ENCODE measurements at regions not wholly inside any gene's neighbourhood (a gene's known extent, or its start where the extent isn't known, plus 50 kb on each side); places are given as distances from the start of the nearest gene placed in this dataset.

DNA sequence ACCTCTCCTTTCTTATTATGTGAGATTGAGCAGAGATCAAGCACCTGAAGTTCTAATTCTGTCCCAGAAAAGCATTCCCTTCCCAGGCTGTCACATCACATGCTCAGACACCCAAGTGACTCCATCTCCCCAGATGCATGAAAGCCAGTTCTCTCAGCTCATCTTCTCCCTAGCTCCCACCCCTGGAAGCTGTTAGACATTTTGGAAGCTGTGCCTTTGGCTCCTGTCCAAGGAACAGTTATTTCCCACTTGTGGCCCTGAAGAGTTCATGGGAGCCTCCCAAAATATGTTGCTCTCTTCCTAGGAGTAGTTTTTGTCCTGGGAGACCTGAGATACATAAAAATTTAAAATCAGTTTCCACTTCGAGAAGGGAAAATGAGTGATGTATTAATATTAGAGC is 161.4 kb upstream of the GAS1 start:
- TF ChIP-seq, protein P1, sequence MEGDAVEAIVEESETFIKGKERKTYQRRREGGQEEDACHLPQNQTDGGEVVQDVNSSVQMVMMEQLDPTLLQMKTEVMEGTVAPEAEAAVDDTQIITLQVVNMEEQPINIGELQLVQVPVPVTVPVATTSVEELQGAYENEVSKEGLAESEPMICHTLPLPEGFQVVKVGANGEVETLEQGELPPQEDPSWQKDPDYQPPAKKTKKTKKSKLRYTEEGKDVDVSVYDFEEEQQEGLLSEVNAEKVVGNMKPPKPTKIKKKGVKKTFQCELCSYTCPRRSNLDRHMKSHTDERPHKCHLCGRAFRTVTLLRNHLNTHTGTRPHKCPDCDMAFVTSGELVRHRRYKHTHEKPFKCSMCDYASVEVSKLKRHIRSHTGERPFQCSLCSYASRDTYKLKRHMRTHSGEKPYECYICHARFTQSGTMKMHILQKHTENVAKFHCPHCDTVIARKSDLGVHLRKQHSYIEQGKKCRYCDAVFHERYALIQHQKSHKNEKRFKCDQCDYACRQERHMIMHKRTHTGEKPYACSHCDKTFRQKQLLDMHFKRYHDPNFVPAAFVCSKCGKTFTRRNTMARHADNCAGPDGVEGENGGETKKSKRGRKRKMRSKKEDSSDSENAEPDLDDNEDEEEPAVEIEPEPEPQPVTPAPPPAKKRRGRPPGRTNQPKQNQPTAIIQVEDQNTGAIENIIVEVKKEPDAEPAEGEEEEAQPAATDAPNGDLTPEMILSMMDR (IDR thresholded peaks at IDR 0.05 in 8 of 11, conservative IDR thresholded peaks at IDR 0.05 in 3 of 11), result no peak
- no peak for TF ChIP-seq POLR2A (IDR thresholded peaks at IDR 0.05)
